ENCODE measurements at regions not wholly inside any gene's neighbourhood (a gene's known extent, or its start where the extent isn't known, plus 50 kb on each side); places are given as distances from the start of the nearest gene placed in this dataset.

GRCh38 chr9:17856995-17857394, 278.1 kb downstream of the SH3GL2 start:
- intact Hi-C loops (cut with DNase I): no loop called here
- Histone ChIP-seq H3K9me3 (no peaks in the 10 kb centered on the region), H3K4me1 (no peaks in the 10 kb centered on the region), H3K36me3 (no peaks in the 10 kb centered on the region), H3K4me3 (no peak overlapping the region), H3K27me3 (no peaks in the 10 kb centered on the region), H3K27ac (no peak overlapping the region)
- WGBS, 4 donors: 92 to 98% (median 94%) methylated on average over 3 of the region's 3 CpGs
- DNase-seq (no peak), ATAC-seq (no peak)
- TF ChIP-seq CTCF (IDR thresholded peaks at IDR 0.05): no peak
- TF ChIP-seq POLR2A (IDR thresholded peaks at IDR 0.05): no peak

GRCh38 chr9:17859228-17859627, 280.4 kb downstream of the SH3GL2 start:
- ATAC-seq (no peak), DNase-seq (no peak)
- Histone ChIP-seq H3K27me3 (no peaks in the 10 kb centered on the region), H3K9me3 (no peaks in the 10 kb centered on the region), H3K4me1 (no peaks in the 10 kb centered on the region), H3K27ac (no peak overlapping the region), H3K4me3 (no peak overlapping the region), H3K36me3 (no peaks in the 10 kb centered on the region)
- TF ChIP-seq POLR2A (IDR thresholded peaks at IDR 0.05) (no peak), CTCF (IDR thresholded peaks at IDR 0.05) (no peak)
- intact Hi-C loops (cut with DNase I): no loop called here
- 63 to 75% (median 73%) methylated on average over 3 of the region's 3 CpGs for WGBS, 4 donors

GRCh38 chr9:17859987-17860386, 281.1 kb downstream of the SH3GL2 start:
- intact Hi-C loops (cut with DNase I): no loop called here
- H3K9me3 ChIP-seq: no peaks in the 10 kb centered on the region
- TF ChIP-seq CTCF (IDR thresholded peaks at IDR 0.05) (no peak), POLR2A (IDR thresholded peaks at IDR 0.05) (no peak)
- no peaks in the 10 kb centered on the region for H3K36me3 ChIP-seq
- H3K27ac ChIP-seq: no peak overlapping the region
- no peaks in the 10 kb centered on the region for H3K4me1 ChIP-seq
- no peak for ATAC-seq
- H3K27me3 ChIP-seq: no peaks in the 10 kb centered on the region
- 76 to 87% (median 84%) methylated on average over 4 of the region's 4 CpGs for WGBS, 4 donors
- no peak overlapping the region for H3K4me3 ChIP-seq
- no peak for DNase-seq

GRCh38 chr9:17862101-17862500, 283.2 kb downstream of the SH3GL2 start:
- intact Hi-C loops (cut with DNase I): no loop called here
- DNase-seq: peak in 2 of 5 donors; percentile 10 to 41
- TF ChIP-seq CTCF (IDR thresholded peaks at IDR 0.05): no peak
- no peak for TF ChIP-seq POLR2A (IDR thresholded peaks at IDR 0.05)
- 33 to 61% (median 52%) methylated on average over 4 of the region's 4 CpGs for WGBS, 4 donors
- H3K36me3 ChIP-seq: no peaks in the 10 kb centered on the region
- H3K27ac ChIP-seq: no peak overlapping the region
- H3K9me3 ChIP-seq: no peaks in the 10 kb centered on the region
- no peaks in the 10 kb centered on the region for H3K4me1 ChIP-seq
- H3K4me3 ChIP-seq: no peak overlapping the region
- ATAC-seq: peak in 3 of 4 donors; percentile 45 to 73 (median 69)
- no peaks in the 10 kb centered on the region for H3K27me3 ChIP-seq

All from heart left ventricle (tissue), 16 donors.